ENCODE measurements at regions not wholly inside any gene's neighbourhood (a gene's known extent, or its start where the extent isn't known, plus 50 kb on each side); places are given as distances from the start of the nearest gene placed in this dataset.

GRCh38 chr5:74261421-74261820 lies 379.1 kb downstream of the ENC1 start (continued):
- TF ChIP-seq CUX1 (IDR thresholded peaks at IDR 0.05; ENCODE audit: insufficient replicate concordance, low read depth, low read length): no peak
- no peak for TF ChIP-seq FOXM1 (IDR thresholded peaks at IDR 0.05; ENCODE audit: low read depth, low read length)
- no peak for TF ChIP-seq ASH2L (IDR thresholded peaks at IDR 0.05; ENCODE audit: borderline replicate concordance, low read depth)

GRCh38 chr5:74259572-74259971 lies 381.0 kb downstream of the ENC1 start:
- FAIRE-seq: no peak
- SMC1A ChIA-PET (ENCODE audit: uncharacterized antibody, unreplicated experiment): no interaction called here

More at GRCh38 chr5:74259572-74259971, 381.0 kb downstream of the ENC1 start:
- Histone ChIP-seq H3K9me3 (replicated peaks; ENCODE audit: control insufficient read depth, insufficient read depth, low read length) (no peaks in the 10 kb centered on the region), H3K4me3 (no peak overlapping the region), H4K20me1 (ENCODE audit: control insufficient read depth, insufficient read depth) (no peaks in the 10 kb centered on the region), H3K27me3 (replicated peaks in 1 of 2; ENCODE audit: control insufficient read depth in 2 of 2, insufficient read depth in 2 of 2, low read length in 1 of 2) (no peaks in the 10 kb centered on the region), H3K9ac (ENCODE audit: control insufficient read depth, insufficient read depth, low read length) (no peak overlapping the region), H3K79me2 (ENCODE audit: control insufficient read depth, insufficient read depth, low read length) (no peaks in the 10 kb centered on the region), H3K36me3 (ENCODE audit: control insufficient read depth in 2 of 2, insufficient read depth in 2 of 2, low read length in 1 of 2) (no peaks in the 10 kb centered on the region), H3K27ac (ENCODE audit: control insufficient read depth, insufficient read depth) (no peak overlapping the region), H3K4me2 (ENCODE audit: control insufficient read depth, insufficient read depth) (no peak overlapping the region), H2AFZ (ENCODE audit: control insufficient read depth, low read depth, low read length) (no peak overlapping the region), H3K4me1 (ENCODE audit: control insufficient read depth, insufficient read depth, low read length) (peaks cover 12% of the 10 kb centered on the region)
- ChIA-PET RAD21 (ENCODE audit: unreplicated experiment) (no interaction called here), POLR2A (no interaction called here), CTCF (no interaction called here)
- no peak for ATAC-seq
- intact Hi-C loops (cut with micrococcal nuclease; ENCODE audit: unreplicated experiment) (no loop called here), in situ Hi-C loops (cut with MboI) (no loop called here)
- no TSS peak for BruUV-seq (replicated peaks)
- TF ChIP-seq NR2C1 (IDR thresholded peaks at IDR 0.05): no peak
- DNase-seq (ENCODE audit: low read depth, low spot score): no peak
- WGBS (ENCODE audit: insufficient coverage, insufficient replicate concordance, low lambda C conversion rate, missing lambda C conversion rate): 28% methylated on average over 7 of the region's 7 CpGs
